Transverse colon (tissue), 3 donors: ENCODE measurements at regions not wholly inside any gene's neighbourhood (a gene's known extent, or its start where the extent isn't known, plus 50 kb on each side); places are given as distances from the start of the nearest gene placed in this dataset.

Experiments
- EP300 ChIP-seq: sonication (generic); formaldehyde crosslinking; IDR thresholded peaks from one replicate; pipeline ENCODE4 v1.6.1; 2017; ENCODE audit warnings: antibody characterized with exemption, low read depth
- POLR2A ChIP-seq: fragments of 450-650 bp; IDR thresholded peaks from one replicate; pipeline ENCODE4 v1.6.1; 2016; ENCODE audit warnings: antibody characterized with exemption, mild to moderate bottlenecking, moderate library complexity
- TF ChIP-seq, protein P1 (sequence below), 5 experiments: fragments of 200-600 bp in 3 of 5; fragments of 450-650 bp in 2 of 5; sonication (generic) in 3 of 5; IDR thresholded peaks; 1 replicate in 2 of 5; 2 replicates in 3 of 5; pipeline ENCODE4 v1.5.1; 2016 to 2017; ENCODE audit warnings: antibody characterized with exemption in 5 of 5, inconsistent platforms in 3 of 5, mild to moderate bottlenecking in 2 of 5, moderate library complexity in 1 of 5

- TF ChIP-seq, protein P1, sequence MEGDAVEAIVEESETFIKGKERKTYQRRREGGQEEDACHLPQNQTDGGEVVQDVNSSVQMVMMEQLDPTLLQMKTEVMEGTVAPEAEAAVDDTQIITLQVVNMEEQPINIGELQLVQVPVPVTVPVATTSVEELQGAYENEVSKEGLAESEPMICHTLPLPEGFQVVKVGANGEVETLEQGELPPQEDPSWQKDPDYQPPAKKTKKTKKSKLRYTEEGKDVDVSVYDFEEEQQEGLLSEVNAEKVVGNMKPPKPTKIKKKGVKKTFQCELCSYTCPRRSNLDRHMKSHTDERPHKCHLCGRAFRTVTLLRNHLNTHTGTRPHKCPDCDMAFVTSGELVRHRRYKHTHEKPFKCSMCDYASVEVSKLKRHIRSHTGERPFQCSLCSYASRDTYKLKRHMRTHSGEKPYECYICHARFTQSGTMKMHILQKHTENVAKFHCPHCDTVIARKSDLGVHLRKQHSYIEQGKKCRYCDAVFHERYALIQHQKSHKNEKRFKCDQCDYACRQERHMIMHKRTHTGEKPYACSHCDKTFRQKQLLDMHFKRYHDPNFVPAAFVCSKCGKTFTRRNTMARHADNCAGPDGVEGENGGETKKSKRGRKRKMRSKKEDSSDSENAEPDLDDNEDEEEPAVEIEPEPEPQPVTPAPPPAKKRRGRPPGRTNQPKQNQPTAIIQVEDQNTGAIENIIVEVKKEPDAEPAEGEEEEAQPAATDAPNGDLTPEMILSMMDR (IDR thresholded peaks at IDR 0.05), result no peak
- TF ChIP-seq POLR2A, result no peak
- TF ChIP-seq EP300, result no peak
These were observed 96.3 kb upstream of the SLC44A3 start for GRCh38 chr1:94723894-94724293.
